ENCODE measurements at regions not wholly inside any gene's neighbourhood (a gene's known extent, or its start where the extent isn't known, plus 50 kb on each side); places are given as distances from the start of the nearest gene placed in this dataset.

DNA sequence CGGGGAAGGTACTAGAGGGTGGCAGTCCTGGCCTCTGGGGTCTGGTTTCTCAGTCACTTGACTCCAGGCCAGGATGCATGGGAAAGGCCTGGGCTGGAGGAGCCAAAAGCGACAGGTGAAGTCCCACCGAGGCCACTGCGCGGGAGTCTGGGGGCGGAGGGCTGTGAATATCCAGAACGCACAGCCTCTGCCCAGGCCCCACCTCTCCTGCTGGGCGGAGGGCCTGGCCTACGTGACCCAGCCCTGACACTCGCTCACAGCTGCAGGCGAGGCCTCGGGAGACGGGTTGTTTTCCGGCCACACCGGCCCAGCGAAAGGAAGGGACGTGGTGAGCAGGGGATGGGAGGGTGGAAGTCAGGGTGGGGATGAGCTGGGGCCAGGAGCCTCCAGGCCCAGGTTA lies 91.2 kb downstream of the RFLNA start:
- TF ChIP-seq, protein P1, sequence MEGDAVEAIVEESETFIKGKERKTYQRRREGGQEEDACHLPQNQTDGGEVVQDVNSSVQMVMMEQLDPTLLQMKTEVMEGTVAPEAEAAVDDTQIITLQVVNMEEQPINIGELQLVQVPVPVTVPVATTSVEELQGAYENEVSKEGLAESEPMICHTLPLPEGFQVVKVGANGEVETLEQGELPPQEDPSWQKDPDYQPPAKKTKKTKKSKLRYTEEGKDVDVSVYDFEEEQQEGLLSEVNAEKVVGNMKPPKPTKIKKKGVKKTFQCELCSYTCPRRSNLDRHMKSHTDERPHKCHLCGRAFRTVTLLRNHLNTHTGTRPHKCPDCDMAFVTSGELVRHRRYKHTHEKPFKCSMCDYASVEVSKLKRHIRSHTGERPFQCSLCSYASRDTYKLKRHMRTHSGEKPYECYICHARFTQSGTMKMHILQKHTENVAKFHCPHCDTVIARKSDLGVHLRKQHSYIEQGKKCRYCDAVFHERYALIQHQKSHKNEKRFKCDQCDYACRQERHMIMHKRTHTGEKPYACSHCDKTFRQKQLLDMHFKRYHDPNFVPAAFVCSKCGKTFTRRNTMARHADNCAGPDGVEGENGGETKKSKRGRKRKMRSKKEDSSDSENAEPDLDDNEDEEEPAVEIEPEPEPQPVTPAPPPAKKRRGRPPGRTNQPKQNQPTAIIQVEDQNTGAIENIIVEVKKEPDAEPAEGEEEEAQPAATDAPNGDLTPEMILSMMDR (IDR thresholded peaks at IDR 0.05; ENCODE audit: low read depth, low read length, poor library complexity, severe bottlenecking): no peak
- TF ChIP-seq EZH2phosphoT487 (IDR thresholded peaks at IDR 0.05; ENCODE audit: borderline replicate concordance, low read length): no peak
- H3K27me3 ChIP-seq (ENCODE audit: control insufficient read depth, low read length): no peaks in the 10 kb centered on the region
- H3K79me2 ChIP-seq (ENCODE audit: control insufficient read depth, low read length): no peaks in the 10 kb centered on the region
- H3K9me2 ChIP-seq (replicated peaks; ENCODE audit: control insufficient read depth, low read length): no peaks in the 10 kb centered on the region
- no peaks in the 10 kb centered on the region for H3K9me3 ChIP-seq (ENCODE audit: control insufficient read depth, insufficient read depth, low read length)
- H4K20me1 ChIP-seq (ENCODE audit: control insufficient read depth, insufficient read depth, low read depth, low read length): 0 out of 2 replicates have a peak, but pooled peaks cover 6% of the 10 kb centered on the region
- H3K27ac ChIP-seq (ENCODE audit: low read depth, low read length): no peak overlapping the region
- no peak overlapping the region for H3K4me2 ChIP-seq (ENCODE audit: low read length)
- H3K4me3 ChIP-seq (ENCODE audit: low read length): no peak overlapping the region
- 0 out of 2 replicates have a peak, but pooled peaks cover 3% of the 10 kb centered on the region for H3K36me3 ChIP-seq (ENCODE audit: control insufficient read depth, low read length)
- no peaks in the 10 kb centered on the region for H3F3A ChIP-seq (ENCODE audit: control insufficient read depth, insufficient read depth)
- peaks cover 27% of the 10 kb centered on the region for H3K4me1 ChIP-seq (ENCODE audit: control insufficient read depth, low read length)

- no peaks in the 10 kb centered on the region for H3K9me2 ChIP-seq (replicated peaks; ENCODE audit: control insufficient read depth, low read length)
- TF ChIP-seq, protein P1 (IDR thresholded peaks at IDR 0.05; ENCODE audit: low read depth, low read length, poor library complexity, severe bottlenecking): no peak
- no peak for TF ChIP-seq EZH2phosphoT487 (IDR thresholded peaks at IDR 0.05; ENCODE audit: borderline replicate concordance, low read length)
- H4K20me1 ChIP-seq (ENCODE audit: control insufficient read depth, insufficient read depth, low read depth, low read length): 0 out of 2 replicates have a peak, but pooled peaks cover 6% of the 10 kb centered on the region
- no peaks in the 10 kb centered on the region for H3K79me2 ChIP-seq (ENCODE audit: control insufficient read depth, low read length)
- no peak overlapping the region for H3K4me3 ChIP-seq (ENCODE audit: low read length)
- peaks cover 20% of the 10 kb centered on the region for H3K4me1 ChIP-seq (ENCODE audit: control insufficient read depth, low read length)
- no peaks in the 10 kb centered on the region for H3F3A ChIP-seq (ENCODE audit: control insufficient read depth, insufficient read depth)
- no peaks in the 10 kb centered on the region for H3K27me3 ChIP-seq (ENCODE audit: control insufficient read depth, low read length)
- 0 out of 2 replicates have a peak, but pooled peaks cover 3% of the 10 kb centered on the region for H3K36me3 ChIP-seq (ENCODE audit: control insufficient read depth, low read length)
- no peak overlapping the region for H3K4me2 ChIP-seq (ENCODE audit: low read length)
- no peaks in the 10 kb centered on the region for H3K9me3 ChIP-seq (ENCODE audit: control insufficient read depth, insufficient read depth, low read length)
- H3K27ac ChIP-seq (ENCODE audit: low read depth, low read length): no peak overlapping the region
These were observed 90.5 kb downstream of the RFLNA start for GRCh38 chr12:124385219-124385969.

- Histone ChIP-seq H3K27ac (ENCODE audit: low read depth, low read length) (no peak overlapping the region), H3K4me1 (ENCODE audit: control insufficient read depth, low read length) (peaks cover 10% of the 10 kb centered on the region), H3K9me2 (replicated peaks; ENCODE audit: control insufficient read depth, low read length) (no peaks in the 10 kb centered on the region), H3K36me3 (ENCODE audit: control insufficient read depth, low read length) (0 out of 2 replicates have a peak, but pooled peaks cover 3% of the 10 kb centered on the region), H4K20me1 (ENCODE audit: control insufficient read depth, insufficient read depth, low read depth, low read length) (0 out of 2 replicates have a peak, but pooled peaks cover 6% of the 10 kb centered on the region), H3K4me3 (ENCODE audit: low read length) (no peak overlapping the region), H3F3A (ENCODE audit: control insufficient read depth, insufficient read depth) (no peaks in the 10 kb centered on the region), H3K9me3 (ENCODE audit: control insufficient read depth, insufficient read depth, low read length) (no peaks in the 10 kb centered on the region), H3K4me2 (ENCODE audit: low read length) (no peak overlapping the region), H3K27me3 (ENCODE audit: control insufficient read depth, low read length) (no peaks in the 10 kb centered on the region), H3K79me2 (ENCODE audit: control insufficient read depth, low read length) (no peaks in the 10 kb centered on the region)
- TF ChIP-seq, protein P1 (IDR thresholded peaks at IDR 0.05; ENCODE audit: low read depth, low read length, poor library complexity, severe bottlenecking): no peak
- no peak for TF ChIP-seq EZH2phosphoT487 (IDR thresholded peaks at IDR 0.05; ENCODE audit: borderline replicate concordance, low read length)
These were observed 89.5 kb downstream of the RFLNA start for GRCh38 chr12:124384299-124384894.
